ENCODE measurements at regions not wholly inside any gene's neighbourhood (a gene's known extent, or its start where the extent isn't known, plus 50 kb on each side); places are given as distances from the start of the nearest gene placed in this dataset.
A peak's percentile ranks its signal among the peaks of the same experiment; 100 is the strongest.

DNA sequence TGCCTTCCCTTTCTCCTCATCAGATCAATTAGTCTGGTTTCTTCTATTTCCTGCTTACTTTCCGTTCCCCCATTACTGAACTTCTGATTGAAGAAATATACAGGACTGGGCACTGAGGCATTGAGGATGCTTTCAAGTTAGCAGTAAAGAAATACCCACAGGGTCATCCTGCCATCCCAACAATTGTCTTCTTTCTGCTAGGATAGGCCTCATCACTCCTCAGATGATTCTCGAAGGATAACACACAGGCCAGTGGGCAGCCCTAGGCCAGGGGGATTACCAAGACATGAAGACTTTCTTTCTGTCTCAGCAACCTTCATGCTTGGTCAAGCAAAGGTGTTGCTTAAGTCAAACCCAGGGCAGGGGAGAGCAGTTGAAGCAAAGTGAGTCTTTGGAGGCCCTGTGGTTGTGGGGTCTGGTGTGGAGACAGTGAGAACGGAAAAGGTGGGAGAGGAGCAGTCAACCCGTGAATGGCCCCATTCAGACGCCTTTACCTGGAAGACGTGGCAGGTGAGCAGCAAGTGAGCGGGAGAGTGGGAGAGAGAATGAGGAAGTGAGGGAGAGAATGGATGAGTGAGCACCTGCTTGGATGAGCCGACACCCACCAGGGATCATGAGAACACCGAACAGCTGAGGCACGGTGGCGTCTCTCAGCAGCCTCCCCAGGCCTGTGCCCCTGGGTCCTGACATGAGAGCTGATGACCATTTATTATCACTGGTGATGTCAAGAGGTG lies 462.9 kb downstream of the PREX1 start (continued):
- TF ChIP-seq SUPT20H (IDR thresholded peaks at IDR 0.05; ENCODE audit: borderline replicate concordance, control insufficient read depth, low read depth, low read length), result no peak
- TF ChIP-seq, protein P1, sequence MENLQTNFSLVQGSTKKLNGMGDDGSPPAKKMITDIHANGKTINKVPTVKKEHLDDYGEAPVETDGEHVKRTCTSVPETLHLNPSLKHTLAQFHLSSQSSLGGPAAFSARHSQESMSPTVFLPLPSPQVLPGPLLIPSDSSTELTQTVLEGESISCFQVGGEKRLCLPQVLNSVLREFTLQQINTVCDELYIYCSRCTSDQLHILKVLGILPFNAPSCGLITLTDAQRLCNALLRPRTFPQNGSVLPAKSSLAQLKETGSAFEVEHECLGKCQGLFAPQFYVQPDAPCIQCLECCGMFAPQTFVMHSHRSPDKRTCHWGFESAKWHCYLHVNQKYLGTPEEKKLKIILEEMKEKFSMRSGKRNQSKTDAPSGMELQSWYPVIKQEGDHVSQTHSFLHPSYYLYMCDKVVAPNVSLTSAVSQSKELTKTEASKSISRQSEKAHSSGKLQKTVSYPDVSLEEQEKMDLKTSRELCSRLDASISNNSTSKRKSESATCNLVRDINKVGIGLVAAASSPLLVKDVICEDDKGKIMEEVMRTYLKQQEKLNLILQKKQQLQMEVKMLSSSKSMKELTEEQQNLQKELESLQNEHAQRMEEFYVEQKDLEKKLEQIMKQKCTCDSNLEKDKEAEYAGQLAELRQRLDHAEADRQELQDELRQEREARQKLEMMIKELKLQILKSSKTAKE (IDR thresholded peaks at IDR 0.05; ENCODE audit: low read depth, poor library complexity, severe bottlenecking), result no peak
- peak; percentile 38; the same call in 1 of the 2 replicates for TF ChIP-seq NR2F1 (conservative IDR thresholded peaks at IDR 0.05)
- TF ChIP-seq ETV6 (conservative IDR thresholded peaks at IDR 0.05 in 1 of 2, IDR thresholded peaks at IDR 0.05 in 1 of 2; ENCODE audit: borderline replicate concordance in 1 of 2, low read depth in 1 of 2), result peak in 1 of 2 experiments; percentile 51; a peak in 1 of 4 replicates
- TF ChIP-seq POLR2AphosphoS2 (IDR thresholded peaks at IDR 0.05; ENCODE audit: low read depth, low read length), result no peak
- TF ChIP-seq SMAD5 (IDR thresholded peaks at IDR 0.05; ENCODE audit: low read depth), result no peak
- TF ChIP-seq YBX1 (IDR thresholded peaks at IDR 0.05), result no peak
- no peak for TF ChIP-seq ASH2L (IDR thresholded peaks at IDR 0.05; ENCODE audit: borderline replicate concordance, low read depth)
- TF ChIP-seq BACH1 (IDR thresholded peaks at IDR 0.05; ENCODE audit: borderline replicate concordance), result no peak
- TF ChIP-seq, protein P2, sequence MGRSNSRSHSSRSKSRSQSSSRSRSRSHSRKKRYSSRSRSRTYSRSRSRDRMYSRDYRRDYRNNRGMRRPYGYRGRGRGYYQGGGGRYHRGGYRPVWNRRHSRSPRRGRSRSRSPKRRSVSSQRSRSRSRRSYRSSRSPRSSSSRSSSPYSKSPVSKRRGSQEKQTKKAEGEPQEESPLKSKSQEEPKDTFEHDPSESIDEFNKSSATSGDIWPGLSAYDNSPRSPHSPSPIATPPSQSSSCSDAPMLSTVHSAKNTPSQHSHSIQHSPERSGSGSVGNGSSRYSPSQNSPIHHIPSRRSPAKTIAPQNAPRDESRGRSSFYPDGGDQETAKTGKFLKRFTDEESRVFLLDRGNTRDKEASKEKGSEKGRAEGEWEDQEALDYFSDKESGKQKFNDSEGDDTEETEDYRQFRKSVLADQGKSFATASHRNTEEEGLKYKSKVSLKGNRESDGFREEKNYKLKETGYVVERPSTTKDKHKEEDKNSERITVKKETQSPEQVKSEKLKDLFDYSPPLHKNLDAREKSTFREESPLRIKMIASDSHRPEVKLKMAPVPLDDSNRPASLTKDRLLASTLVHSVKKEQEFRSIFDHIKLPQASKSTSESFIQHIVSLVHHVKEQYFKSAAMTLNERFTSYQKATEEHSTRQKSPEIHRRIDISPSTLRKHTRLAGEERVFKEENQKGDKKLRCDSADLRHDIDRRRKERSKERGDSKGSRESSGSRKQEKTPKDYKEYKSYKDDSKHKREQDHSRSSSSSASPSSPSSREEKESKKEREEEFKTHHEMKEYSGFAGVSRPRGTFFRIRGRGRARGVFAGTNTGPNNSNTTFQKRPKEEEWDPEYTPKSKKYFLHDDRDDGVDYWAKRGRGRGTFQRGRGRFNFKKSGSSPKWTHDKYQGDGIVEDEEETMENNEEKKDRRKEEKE (IDR thresholded peaks at IDR 0.05), result no peak
- TF ChIP-seq ESRRA (IDR thresholded peaks at IDR 0.05; ENCODE audit: low read length), result no peak
- TF ChIP-seq PAX8 (IDR thresholded peaks at IDR 0.05), result no peak
- TF ChIP-seq CHD2 (IDR thresholded peaks at IDR 0.05; ENCODE audit: borderline replicate concordance, low read depth, low read length), result no peak
- TF ChIP-seq, protein P3, sequence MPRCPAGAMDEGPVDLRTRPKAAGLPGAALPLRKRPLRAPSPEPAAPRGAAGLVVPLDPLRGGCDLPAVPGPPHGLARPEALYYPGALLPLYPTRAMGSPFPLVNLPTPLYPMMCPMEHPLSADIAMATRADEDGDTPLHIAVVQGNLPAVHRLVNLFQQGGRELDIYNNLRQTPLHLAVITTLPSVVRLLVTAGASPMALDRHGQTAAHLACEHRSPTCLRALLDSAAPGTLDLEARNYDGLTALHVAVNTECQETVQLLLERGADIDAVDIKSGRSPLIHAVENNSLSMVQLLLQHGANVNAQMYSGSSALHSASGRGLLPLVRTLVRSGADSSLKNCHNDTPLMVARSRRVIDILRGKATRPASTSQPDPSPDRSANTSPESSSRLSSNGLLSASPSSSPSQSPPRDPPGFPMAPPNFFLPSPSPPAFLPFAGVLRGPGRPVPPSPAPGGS (IDR thresholded peaks at IDR 0.05; ENCODE audit: borderline replicate concordance, insufficient read depth, low read depth, low read length, poor library complexity, severe bottlenecking), result peak; percentile 44
- no peak for TF ChIP-seq CBX5 (IDR thresholded peaks at IDR 0.05; ENCODE audit: low read depth)
- TF ChIP-seq, protein P4, sequence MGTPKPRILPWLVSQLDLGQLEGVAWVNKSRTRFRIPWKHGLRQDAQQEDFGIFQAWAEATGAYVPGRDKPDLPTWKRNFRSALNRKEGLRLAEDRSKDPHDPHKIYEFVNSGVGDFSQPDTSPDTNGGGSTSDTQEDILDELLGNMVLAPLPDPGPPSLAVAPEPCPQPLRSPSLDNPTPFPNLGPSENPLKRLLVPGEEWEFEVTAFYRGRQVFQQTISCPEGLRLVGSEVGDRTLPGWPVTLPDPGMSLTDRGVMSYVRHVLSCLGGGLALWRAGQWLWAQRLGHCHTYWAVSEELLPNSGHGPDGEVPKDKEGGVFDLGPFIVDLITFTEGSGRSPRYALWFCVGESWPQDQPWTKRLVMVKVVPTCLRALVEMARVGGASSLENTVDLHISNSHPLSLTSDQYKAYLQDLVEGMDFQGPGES (IDR thresholded peaks at IDR 0.05), result no peak
- TF ChIP-seq, protein P5, sequence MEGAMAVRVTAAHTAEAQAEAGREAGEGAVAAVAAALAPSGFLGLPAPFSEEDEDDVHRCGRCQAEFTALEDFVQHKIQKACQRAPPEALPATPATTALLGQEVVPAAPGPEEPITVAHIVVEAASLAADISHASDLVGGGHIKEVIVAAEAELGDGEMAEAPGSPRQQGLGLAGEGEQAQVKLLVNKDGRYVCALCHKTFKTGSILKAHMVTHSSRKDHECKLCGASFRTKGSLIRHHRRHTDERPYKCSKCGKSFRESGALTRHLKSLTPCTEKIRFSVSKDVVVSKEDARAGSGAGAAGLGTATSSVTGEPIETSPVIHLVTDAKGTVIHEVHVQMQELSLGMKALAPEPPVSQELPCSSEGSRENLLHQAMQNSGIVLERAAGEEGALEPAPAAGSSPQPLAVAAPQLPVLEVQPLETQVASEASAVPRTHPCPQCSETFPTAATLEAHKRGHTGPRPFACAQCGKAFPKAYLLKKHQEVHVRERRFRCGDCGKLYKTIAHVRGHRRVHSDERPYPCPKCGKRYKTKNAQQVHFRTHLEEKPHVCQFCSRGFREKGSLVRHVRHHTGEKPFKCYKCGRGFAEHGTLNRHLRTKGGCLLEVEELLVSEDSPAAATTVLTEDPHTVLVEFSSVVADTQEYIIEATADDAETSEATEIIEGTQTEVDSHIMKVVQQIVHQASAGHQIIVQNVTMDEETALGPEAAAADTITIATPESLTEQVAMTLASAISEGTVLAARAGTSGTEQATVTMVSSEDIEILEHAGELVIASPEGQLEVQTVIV (IDR thresholded peaks at IDR 0.05; ENCODE audit: borderline replicate concordance, partially characterized antibody), result peak; percentile 36
